Body of pancreas (tissue), 4 donors: ENCODE measurements at regions not wholly inside any gene's neighbourhood (a gene's known extent, or its start where the extent isn't known, plus 50 kb on each side); places are given as distances from the start of the nearest gene placed in this dataset.

Experiments
- POLR2A ChIP-seq, 3 donors: fragments of 450-650 bp; IDR thresholded peaks; one replicate each; pipeline ENCODE4 v1.6.1; 2016; ENCODE audit warnings: antibody characterized with exemption in 3 of 3, mild to moderate bottlenecking in 2 of 3
- TF ChIP-seq, protein P1 (sequence below), 7 experiments: fragments of 450-650 bp in 4 of 7; fragments of 200-600 bp in 3 of 7; sonication (generic) in 3 of 7; IDR thresholded peaks; one replicate each; pipeline ENCODE4 v1.5.1; 2016 to 2019; ENCODE audit warnings: antibody characterized with exemption in 7 of 7

DNA sequence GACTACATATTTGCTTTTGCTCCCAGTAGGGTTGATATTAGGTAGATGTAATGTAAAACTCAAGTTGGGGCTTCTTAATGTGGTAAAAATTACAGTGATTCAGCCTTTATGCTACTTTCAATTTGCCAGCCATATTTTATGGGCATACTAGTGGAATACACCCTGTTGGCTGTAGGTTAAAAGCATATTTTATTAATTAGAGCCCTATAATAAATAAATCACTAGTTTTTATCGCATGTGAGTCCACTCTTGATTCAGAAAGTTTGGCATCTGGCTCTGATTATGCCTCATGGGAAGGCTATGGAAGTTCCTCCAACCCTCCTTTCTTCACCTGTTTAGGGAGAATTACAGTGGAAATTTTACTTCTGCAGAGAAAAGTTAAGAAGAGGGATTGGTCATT lies 390.9 kb downstream of the GATA3 start:
- TF ChIP-seq, protein P1, sequence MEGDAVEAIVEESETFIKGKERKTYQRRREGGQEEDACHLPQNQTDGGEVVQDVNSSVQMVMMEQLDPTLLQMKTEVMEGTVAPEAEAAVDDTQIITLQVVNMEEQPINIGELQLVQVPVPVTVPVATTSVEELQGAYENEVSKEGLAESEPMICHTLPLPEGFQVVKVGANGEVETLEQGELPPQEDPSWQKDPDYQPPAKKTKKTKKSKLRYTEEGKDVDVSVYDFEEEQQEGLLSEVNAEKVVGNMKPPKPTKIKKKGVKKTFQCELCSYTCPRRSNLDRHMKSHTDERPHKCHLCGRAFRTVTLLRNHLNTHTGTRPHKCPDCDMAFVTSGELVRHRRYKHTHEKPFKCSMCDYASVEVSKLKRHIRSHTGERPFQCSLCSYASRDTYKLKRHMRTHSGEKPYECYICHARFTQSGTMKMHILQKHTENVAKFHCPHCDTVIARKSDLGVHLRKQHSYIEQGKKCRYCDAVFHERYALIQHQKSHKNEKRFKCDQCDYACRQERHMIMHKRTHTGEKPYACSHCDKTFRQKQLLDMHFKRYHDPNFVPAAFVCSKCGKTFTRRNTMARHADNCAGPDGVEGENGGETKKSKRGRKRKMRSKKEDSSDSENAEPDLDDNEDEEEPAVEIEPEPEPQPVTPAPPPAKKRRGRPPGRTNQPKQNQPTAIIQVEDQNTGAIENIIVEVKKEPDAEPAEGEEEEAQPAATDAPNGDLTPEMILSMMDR (IDR thresholded peaks at IDR 0.05), result no peak
- TF ChIP-seq POLR2A (IDR thresholded peaks at IDR 0.05), result no peak
